ENCODE measurements at regions not wholly inside any gene's neighbourhood (a gene's known extent, or its start where the extent isn't known, plus 50 kb on each side); places are given as distances from the start of the nearest gene placed in this dataset.
"Not testable (repeated sequence)": the region's sequence is repeated elsewhere in the genome, so short reads cannot be mapped to it uniquely, and the experiment has no call there.

DNA sequence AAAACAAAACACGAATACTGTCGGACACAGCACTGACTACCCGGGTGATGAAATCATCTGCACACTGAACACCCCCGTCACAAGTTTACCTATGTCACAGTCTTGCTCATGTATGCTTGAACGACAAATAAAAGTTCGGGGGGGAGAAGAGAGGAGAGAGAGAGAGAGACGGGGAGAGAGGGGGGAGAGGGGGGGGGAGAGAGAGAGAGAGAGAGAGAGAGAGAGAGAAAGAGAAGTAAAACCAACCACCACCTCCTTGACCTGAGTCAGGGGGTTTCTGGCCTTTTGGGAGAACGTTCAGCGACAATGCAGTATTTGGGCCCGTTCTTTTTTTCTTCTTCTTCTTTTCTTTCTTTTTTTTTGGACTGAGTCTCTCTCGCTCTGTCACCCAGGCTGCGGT lies 2290.1 kb upstream of the TPTE start:
- TF ChIP-seq, protein P1, sequence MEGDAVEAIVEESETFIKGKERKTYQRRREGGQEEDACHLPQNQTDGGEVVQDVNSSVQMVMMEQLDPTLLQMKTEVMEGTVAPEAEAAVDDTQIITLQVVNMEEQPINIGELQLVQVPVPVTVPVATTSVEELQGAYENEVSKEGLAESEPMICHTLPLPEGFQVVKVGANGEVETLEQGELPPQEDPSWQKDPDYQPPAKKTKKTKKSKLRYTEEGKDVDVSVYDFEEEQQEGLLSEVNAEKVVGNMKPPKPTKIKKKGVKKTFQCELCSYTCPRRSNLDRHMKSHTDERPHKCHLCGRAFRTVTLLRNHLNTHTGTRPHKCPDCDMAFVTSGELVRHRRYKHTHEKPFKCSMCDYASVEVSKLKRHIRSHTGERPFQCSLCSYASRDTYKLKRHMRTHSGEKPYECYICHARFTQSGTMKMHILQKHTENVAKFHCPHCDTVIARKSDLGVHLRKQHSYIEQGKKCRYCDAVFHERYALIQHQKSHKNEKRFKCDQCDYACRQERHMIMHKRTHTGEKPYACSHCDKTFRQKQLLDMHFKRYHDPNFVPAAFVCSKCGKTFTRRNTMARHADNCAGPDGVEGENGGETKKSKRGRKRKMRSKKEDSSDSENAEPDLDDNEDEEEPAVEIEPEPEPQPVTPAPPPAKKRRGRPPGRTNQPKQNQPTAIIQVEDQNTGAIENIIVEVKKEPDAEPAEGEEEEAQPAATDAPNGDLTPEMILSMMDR (IDR thresholded peaks at IDR 0.05; ENCODE audit: insufficient read depth, low read depth, low read length), result not testable (repeated sequence)
- TF ChIP-seq EZH2 (IDR thresholded peaks at IDR 0.05; ENCODE audit: insufficient read depth, low read length), result not testable (repeated sequence)
